ENCODE measurements at regions not wholly inside any gene's neighbourhood (a gene's known extent, or its start where the extent isn't known, plus 50 kb on each side); places are given as distances from the start of the nearest gene placed in this dataset.

- TF ChIP-seq CTCF (IDR thresholded peaks at IDR 0.05) (no peak), POLR2A (IDR thresholded peaks at IDR 0.05) (no peak)
These were observed 374.0 kb upstream of the STEAP1 start for GRCh38 chr7:89780291-89780690.
